ENCODE measurements at regions not wholly inside any gene's neighbourhood (a gene's known extent, or its start where the extent isn't known, plus 50 kb on each side); places are given as distances from the start of the nearest gene placed in this dataset.

DNA sequence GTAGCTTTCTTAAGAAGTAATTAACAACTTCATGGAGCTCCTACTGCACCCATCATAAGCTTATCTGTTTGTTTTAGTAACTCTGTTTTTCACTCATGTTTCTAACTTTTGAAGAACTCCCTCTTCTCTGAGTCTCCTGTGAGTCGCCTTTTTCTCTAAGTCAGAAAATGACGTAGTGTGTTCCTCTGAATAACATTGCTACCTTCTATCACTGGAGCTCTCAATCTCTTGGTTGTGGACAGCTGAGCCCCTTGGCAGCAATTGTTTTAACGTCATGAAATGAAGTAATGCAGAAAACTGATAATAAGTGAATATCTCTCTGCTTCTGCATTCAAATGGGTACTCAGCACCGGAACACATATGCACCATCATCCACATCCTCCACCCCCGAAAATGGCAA, 433.3 kb upstream of the SALL3 start:
- TF ChIP-seq, protein P1, sequence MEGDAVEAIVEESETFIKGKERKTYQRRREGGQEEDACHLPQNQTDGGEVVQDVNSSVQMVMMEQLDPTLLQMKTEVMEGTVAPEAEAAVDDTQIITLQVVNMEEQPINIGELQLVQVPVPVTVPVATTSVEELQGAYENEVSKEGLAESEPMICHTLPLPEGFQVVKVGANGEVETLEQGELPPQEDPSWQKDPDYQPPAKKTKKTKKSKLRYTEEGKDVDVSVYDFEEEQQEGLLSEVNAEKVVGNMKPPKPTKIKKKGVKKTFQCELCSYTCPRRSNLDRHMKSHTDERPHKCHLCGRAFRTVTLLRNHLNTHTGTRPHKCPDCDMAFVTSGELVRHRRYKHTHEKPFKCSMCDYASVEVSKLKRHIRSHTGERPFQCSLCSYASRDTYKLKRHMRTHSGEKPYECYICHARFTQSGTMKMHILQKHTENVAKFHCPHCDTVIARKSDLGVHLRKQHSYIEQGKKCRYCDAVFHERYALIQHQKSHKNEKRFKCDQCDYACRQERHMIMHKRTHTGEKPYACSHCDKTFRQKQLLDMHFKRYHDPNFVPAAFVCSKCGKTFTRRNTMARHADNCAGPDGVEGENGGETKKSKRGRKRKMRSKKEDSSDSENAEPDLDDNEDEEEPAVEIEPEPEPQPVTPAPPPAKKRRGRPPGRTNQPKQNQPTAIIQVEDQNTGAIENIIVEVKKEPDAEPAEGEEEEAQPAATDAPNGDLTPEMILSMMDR (IDR thresholded peaks at IDR 0.05), result no peak
- TF ChIP-seq POLR2A (IDR thresholded peaks at IDR 0.05) (no peak), POLR2AphosphoS5 (IDR thresholded peaks at IDR 0.05) (no peak)
